GM13977 (cell line): ENCODE measurements at regions not wholly inside any gene's neighbourhood (a gene's known extent, or its start where the extent isn't known, plus 50 kb on each side); places are given as distances from the start of the nearest gene placed in this dataset.

Experiments
- DNase-seq: peaks from one replicate; pipeline ENCODE4 v3.0.0; 2012; ENCODE audit warnings: low spot score
- in situ Hi-C: fragments of 300-500 bp; cut with MboI; formaldehyde crosslinking; loops from one replicate; pipeline ENCODE4 v1.12.0; 2022; ENCODE audit warnings: low sequenced_read_pairs, low pct_unique_long_range_greater_than_20kb, mixed read lengths, inconsistent platforms; ENCODE audit not compliant: unreplicated experiment
- TF ChIP-seq, protein P1 (sequence below): IDR thresholded peaks from 2 replicates; pipeline ENCODE4 v1.5.1; 2012; ENCODE audit warnings: mild to moderate bottlenecking, control low read depth; ENCODE audit not compliant: insufficient read depth; ENCODE audit errors: extremely low read depth, missing control alignments

DNA sequence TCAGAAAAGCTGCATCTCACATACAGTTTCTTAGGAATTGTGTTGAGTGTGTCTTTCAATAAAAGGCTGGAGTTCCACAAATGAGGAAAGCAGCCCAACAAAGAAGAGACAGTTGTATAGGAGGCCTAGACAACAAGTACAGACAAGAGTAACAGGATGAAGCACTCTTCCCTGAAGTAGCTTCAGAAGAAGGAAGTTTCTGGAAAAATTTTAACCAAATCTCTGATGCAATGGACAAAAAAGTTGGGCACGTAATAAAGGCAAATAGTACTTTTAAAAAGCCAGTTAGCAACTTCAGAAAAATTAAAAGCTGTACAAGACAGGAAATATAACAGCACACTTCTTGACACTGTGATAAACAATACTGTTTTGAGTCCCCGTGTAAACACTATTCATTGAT is 134.1 kb upstream of the PLEKHG7 start:
- DNase-seq, result no peak
- TF ChIP-seq, protein P1, sequence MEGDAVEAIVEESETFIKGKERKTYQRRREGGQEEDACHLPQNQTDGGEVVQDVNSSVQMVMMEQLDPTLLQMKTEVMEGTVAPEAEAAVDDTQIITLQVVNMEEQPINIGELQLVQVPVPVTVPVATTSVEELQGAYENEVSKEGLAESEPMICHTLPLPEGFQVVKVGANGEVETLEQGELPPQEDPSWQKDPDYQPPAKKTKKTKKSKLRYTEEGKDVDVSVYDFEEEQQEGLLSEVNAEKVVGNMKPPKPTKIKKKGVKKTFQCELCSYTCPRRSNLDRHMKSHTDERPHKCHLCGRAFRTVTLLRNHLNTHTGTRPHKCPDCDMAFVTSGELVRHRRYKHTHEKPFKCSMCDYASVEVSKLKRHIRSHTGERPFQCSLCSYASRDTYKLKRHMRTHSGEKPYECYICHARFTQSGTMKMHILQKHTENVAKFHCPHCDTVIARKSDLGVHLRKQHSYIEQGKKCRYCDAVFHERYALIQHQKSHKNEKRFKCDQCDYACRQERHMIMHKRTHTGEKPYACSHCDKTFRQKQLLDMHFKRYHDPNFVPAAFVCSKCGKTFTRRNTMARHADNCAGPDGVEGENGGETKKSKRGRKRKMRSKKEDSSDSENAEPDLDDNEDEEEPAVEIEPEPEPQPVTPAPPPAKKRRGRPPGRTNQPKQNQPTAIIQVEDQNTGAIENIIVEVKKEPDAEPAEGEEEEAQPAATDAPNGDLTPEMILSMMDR, result no peak
- in situ Hi-C loops, result loop anchor here (10.0 to 25.0 kb wide), 3 partner anchors 64 to 756 kb away; no protein-coding TSS in a partner anchor

DNA sequence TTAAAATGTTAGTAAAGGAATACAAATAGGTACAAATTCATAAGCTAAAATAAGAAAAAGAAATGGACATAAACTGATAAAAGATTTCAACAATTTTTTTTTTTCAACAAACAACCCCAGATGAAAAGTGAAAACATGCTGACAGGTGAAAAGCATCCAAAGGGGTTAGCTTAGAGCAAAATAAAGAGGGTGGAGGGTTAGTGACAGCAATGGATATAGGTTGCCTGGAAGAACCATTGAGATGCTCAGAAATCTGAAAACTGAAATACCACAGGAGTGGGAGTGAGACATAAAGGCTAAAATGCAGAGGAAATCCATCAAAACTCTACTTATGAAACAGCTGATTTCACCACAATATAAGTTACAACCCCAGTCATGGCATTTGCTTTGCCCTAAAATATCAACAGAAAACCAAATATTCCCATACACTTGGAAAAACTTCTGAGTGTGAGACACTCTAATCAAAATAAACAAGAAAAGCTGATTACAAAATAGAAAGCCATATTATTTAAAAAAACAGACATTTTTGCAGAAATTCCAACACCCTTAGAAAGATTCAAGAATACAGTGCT is 136.3 kb upstream of the PLEKHG7 start:
- in situ Hi-C loops, result loop anchor here (10.0 to 25.0 kb wide), 3 partner anchors 62 to 754 kb away; no protein-coding TSS in a partner anchor
- no peak for DNase-seq
- TF ChIP-seq, protein P1, result no peak

DNA sequence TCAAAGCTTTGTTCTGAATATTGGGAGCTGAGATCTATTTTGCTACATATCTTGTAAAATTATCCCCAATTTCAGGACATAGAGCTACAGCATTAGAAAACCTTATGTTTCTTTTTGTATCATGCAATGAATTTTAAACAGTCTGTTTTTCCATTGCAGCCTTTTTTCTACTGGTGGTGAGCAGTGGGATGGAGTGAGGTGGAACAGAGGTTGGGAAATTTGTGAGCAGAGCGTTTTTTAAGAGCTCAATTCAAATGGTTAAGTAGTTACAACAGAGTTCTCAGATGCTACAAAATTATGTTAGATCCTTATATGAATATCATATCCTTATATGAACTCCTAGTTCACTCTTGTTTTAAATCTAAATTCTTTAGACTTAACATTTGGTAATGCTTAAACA is 139.0 kb upstream of the PLEKHG7 start:
- TF ChIP-seq, protein P1, result no peak
- no peak for DNase-seq
- in situ Hi-C loops, result loop anchor here (10.0 to 25.0 kb wide), 3 partner anchors 59 to 752 kb away; no protein-coding TSS in a partner anchor

DNA sequence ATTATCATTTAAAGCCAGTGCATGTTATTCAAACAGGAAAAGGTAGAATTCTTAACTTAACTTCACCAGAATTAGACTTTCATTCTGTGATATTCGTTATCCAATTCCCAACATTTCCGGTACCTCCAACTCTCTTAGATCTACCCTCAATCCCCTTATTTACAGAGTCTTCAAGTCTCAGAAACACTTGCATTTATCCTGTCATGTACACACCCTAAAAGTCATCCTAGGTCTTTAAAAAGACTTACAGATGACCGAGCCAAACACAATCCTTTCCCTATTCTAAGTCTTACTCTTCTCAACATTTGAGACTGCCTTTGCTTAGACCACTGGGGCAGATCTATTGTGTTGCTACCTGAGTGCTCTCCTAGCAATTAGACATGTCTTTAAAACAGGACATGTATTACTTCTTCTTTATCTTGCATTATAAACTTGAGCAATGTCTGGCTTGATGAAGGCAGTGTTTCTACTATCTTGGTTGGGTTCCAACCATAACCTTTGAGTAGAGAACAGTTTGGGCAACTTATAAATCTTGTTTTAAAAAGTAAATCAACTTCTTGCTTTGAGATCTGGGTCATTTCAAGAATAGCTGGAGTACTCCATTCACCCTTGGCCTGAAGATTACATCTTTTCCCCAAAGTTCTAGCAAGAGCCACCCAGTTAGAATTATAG is 140.6 kb upstream of the PLEKHG7 start:
- DNase-seq, result no peak
- in situ Hi-C loops, result loop anchor here (10.0 to 25.0 kb wide), 3 partner anchors 57 to 750 kb away; no protein-coding TSS in a partner anchor
- TF ChIP-seq, protein P1, result no peak

DNA sequence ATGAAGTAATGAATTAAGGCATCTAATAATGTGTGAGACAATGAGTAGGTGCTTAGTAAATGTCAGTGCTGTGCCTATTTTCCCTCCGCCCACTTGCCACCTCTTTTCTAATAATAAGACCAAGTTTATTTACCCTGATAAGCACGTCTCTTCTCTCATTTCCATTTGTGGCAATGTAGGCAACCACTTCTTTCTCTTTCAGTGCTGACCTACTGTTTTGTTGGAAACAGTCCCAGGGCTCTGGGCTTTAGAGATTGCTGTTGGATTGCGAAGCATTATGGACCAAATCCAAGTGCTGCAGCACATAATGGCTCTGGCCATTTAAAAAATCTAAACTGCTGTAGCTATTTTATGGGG is 141.3 kb upstream of the PLEKHG7 start:
- in situ Hi-C loops, result loop anchor here (10.0 to 25.0 kb wide), 3 partner anchors 57 to 749 kb away; no protein-coding TSS in a partner anchor
- TF ChIP-seq, protein P1, result no peak
- DNase-seq, result no peak

DNA sequence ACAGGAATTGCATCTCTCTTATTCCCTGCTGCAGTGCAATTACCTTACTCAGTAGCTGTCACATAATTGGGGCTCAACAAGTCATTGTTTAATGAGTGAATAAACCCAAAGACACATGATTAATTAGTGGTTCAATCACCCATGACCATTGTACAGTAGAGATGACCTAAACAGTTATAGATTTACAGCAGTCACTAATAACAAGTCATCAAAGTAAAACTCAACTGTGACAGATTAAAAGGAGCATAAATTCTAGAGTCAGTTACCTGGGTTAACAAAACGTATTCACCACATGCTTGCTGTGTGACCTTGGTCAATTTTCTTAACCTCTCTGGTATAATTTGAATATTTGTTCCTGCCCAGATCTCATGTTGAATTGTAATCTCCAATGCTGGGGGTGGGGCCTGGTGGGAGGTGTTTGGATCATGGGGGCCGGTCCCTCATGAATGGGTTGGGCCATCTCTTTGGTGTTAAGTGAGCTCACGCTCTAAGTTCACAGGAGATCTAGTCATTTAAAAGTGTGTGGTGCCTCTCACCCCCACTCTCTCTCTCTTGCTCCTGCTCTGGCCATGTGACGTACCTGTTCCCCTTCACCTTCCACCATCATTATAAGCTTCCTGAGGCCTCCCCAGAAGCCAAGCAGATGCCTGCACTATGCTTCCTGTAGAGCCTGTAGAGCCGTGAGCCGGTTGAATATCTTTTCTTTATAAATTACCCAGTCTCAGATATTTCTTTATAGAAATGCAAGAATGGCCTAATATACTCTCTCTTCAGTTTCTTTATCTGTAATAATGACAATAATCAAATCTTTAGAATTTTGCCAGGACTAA is 141.9 kb upstream of the PLEKHG7 start:
- in situ Hi-C loops, result loop anchor here (10.0 to 25.0 kb wide), 3 partner anchors 56 to 749 kb away; no protein-coding TSS in a partner anchor
- TF ChIP-seq, protein P1, result no peak
- DNase-seq, result no peak
